DND-41 (cell line): ENCODE measurements at regions not wholly inside any gene's neighbourhood (a gene's known extent, or its start where the extent isn't known, plus 50 kb on each side); places are given as distances from the start of the nearest gene placed in this dataset.

Source experiments
- ATAC-seq: fragments of 200-7000 bp; cut with Tn5 transposase; 3 replicates; pipeline ENCODE4 v1.9.1; 2021; ENCODE audit warnings: low read depth; ENCODE audit not compliant: insufficient read depth
- DNase-seq: peaks from one replicate; pipeline ENCODE4 v3.0.0-alpha.2; 2020
- H2AFZ ChIP-seq: 2 replicates; pipeline ENCODE4 v1.6.0; 2012; ENCODE audit warnings: low read depth, low read length
- H3K27ac ChIP-seq: 2 replicates; pipeline ENCODE4 v1.5.1; 2012; ENCODE audit warnings: low read length, inconsistent platforms
- H3K27me3 ChIP-seq: fragments of 200-600 bp; sonication (generic); 2 replicates; pipeline ENCODE4 v1.6.0; 2012; ENCODE audit warnings: low read length, mild to moderate bottlenecking, inconsistent platforms; ENCODE audit not compliant: insufficient read depth, poor library complexity
- H3K36me3 ChIP-seq: 2 replicates; pipeline ENCODE4 v1.5.1; 2012; ENCODE audit warnings: low read length, inconsistent platforms; ENCODE audit not compliant: insufficient read depth
- H3K4me1 ChIP-seq: 2 replicates; pipeline ENCODE4 v1.5.1; 2012; ENCODE audit warnings: mild to moderate bottlenecking, low read length; ENCODE audit not compliant: insufficient read depth
- H3K4me2 ChIP-seq: 2 replicates; pipeline ENCODE4 v1.6.0; 2012; ENCODE audit warnings: mild to moderate bottlenecking, moderate library complexity, low read length, inconsistent platforms; ENCODE audit not compliant: insufficient read depth
- H3K4me3 ChIP-seq, 2 experiments: fragments of 200-600 bp in 1 of 2; shearing (Covaris generic) in 1 of 2; 2 replicates each; pipeline ENCODE4 v1.5.1; 2012 to 2016; ENCODE audit warnings: inconsistent platforms in 2 of 2, low read length in 2 of 2, mild to moderate bottlenecking in 2 of 2, low read depth in 1 of 2, moderate library complexity in 1 of 2
- H3K79me2 ChIP-seq: 2 replicates; pipeline ENCODE4 v1.6.0; 2012; ENCODE audit warnings: low read length, inconsistent platforms; ENCODE audit not compliant: insufficient read depth
- H3K9ac ChIP-seq: 2 replicates; pipeline ENCODE4 v1.6.0; 2012; ENCODE audit warnings: low read depth, mild to moderate bottlenecking, inconsistent platforms, low read length, moderate library complexity
- H3K9me3 ChIP-seq: 2 replicates; pipeline ENCODE4 v1.5.1; 2012; ENCODE audit warnings: low read length, moderate library complexity, mild to moderate bottlenecking, inconsistent platforms; ENCODE audit not compliant: insufficient read depth, severe bottlenecking
- H4K20me1 ChIP-seq: 2 replicates; pipeline ENCODE4 v1.6.0; 2012; ENCODE audit warnings: low read length; ENCODE audit not compliant: insufficient read depth
- CTCF ChIP-seq: IDR thresholded peaks from 2 replicates; pipeline ENCODE4 v1.5.1; 2012; ENCODE audit warnings: borderline replicate concordance, low read length, moderate library complexity, mild to moderate bottlenecking; ENCODE audit not compliant: poor library complexity, severe bottlenecking; ENCODE audit errors: extremely low read depth
- EZH2 ChIP-seq: IDR thresholded peaks from 3 replicates; pipeline ENCODE4 v1.6.1; 2012; ENCODE audit warnings: borderline replicate concordance, low read depth, mild to moderate bottlenecking, moderate library complexity, low read length, inconsistent platforms; ENCODE audit not compliant: severe bottlenecking

- Histone ChIP-seq H3K27me3 (no peaks in the 10 kb centered on the region), H3K4me3 (no peak overlapping the region), H2AFZ (no peak overlapping the region), H3K79me2 (no peaks in the 10 kb centered on the region), H3K4me2 (no peak overlapping the region), H3K36me3 (no peaks in the 10 kb centered on the region), H3K9ac (no peak overlapping the region), H3K4me1 (peaks cover 3% of the 10 kb centered on the region), H4K20me1 (no peaks in the 10 kb centered on the region), H3K9me3 (no peaks in the 10 kb centered on the region), H3K27ac (no peak overlapping the region)
- ATAC-seq (no peak), DNase-seq (no peak)
- TF ChIP-seq EZH2 (no peak), CTCF (no peak)
Measured at GRCh38 chr3:46083956-46084355, 56.7 kb upstream of the XCR1 start.

DNA sequence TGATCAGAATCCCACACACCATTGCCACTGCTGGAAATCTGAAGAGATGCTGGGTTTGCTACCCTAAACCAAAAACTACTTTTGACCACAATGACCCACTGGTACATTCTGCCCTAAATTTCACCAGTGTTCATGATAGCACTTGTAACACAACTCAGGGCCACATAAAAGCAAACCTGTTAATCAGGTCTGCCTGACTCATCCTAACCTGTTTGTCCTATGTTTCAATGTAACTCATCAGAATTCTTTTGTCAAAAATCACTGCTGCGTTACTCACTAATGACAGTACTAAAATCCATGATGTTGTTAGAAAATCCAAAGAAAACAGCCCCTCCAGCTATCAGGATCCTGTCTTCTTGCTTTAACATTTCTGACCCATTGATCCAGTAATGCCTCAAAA is 55.6 kb upstream of the XCR1 start:
- DNase-seq (no peak), ATAC-seq (no peak)
- Histone ChIP-seq H2AFZ (no peak overlapping the region), H3K9ac (no peak overlapping the region), H3K79me2 (no peaks in the 10 kb centered on the region), H3K4me3 (no peak overlapping the region), H3K27me3 (no peaks in the 10 kb centered on the region), H3K4me1 (peaks cover 12% of the 10 kb centered on the region), H4K20me1 (no peaks in the 10 kb centered on the region), H3K36me3 (no peaks in the 10 kb centered on the region), H3K4me2 (no peak overlapping the region), H3K27ac (no peak overlapping the region), H3K9me3 (no peaks in the 10 kb centered on the region)
- TF ChIP-seq EZH2 (no peak), CTCF (no peak)

GRCh38 chr3:46082021-46082420 is 54.7 kb upstream of the XCR1 start:
- Histone ChIP-seq H3K36me3 (no peaks in the 10 kb centered on the region), H3K79me2 (no peaks in the 10 kb centered on the region), H3K4me2 (no peak overlapping the region), H3K27me3 (no peaks in the 10 kb centered on the region), H3K27ac (no peak overlapping the region), H3K4me3 (no peak overlapping the region), H3K4me1 (peaks cover 12% of the 10 kb centered on the region), H2AFZ (no peak overlapping the region), H3K9me3 (no peaks in the 10 kb centered on the region), H3K9ac (no peak overlapping the region), H4K20me1 (no peaks in the 10 kb centered on the region)
- no peak for ATAC-seq
- TF ChIP-seq CTCF (no peak), EZH2 (no peak)
- DNase-seq: no peak

- no peak overlapping the region for H3K27ac ChIP-seq
Measured at GRCh38 chr3:46080969-46081345, 53.7 kb upstream of the XCR1 start.

More at GRCh38 chr3:46080969-46081345, 53.7 kb upstream of the XCR1 start:
- H3K4me3 ChIP-seq: no peak overlapping the region
- H3K9ac ChIP-seq: no peak overlapping the region
- no peaks in the 10 kb centered on the region for H3K9me3 ChIP-seq
- no peak for DNase-seq
- H3K4me2 ChIP-seq: no peak overlapping the region
- ATAC-seq: no peak
- TF ChIP-seq EZH2 (no peak), CTCF (no peak)
- H3K79me2 ChIP-seq: no peaks in the 10 kb centered on the region
- no peaks in the 10 kb centered on the region for H3K36me3 ChIP-seq
- H3K27me3 ChIP-seq: no peaks in the 10 kb centered on the region
- H2AFZ ChIP-seq: no peak overlapping the region
- H4K20me1 ChIP-seq: no peaks in the 10 kb centered on the region
- peaks cover 16% of the 10 kb centered on the region for H3K4me1 ChIP-seq
